GM12878 (cell line): ENCODE measurements at regions not wholly inside any gene's neighbourhood (a gene's known extent, or its start where the extent isn't known, plus 50 kb on each side); places are given as distances from the start of the nearest gene placed in this dataset.

Source experiments
- ATAC-seq: fragments of 200-7000 bp; cut with Tn5 transposase; 3 replicates; pipeline ENCODE4 v1.9.1; 2020; ENCODE audit warnings: mild to moderate bottlenecking, moderate library complexity
- BruUV-seq: library from RNA; stranded (reverse); fragments of 400-500 nt; replicated peaks from 2 replicates; lab custom pipeline; 2021; lab: Mats Ljungman, UMichigan
- CTCF ChIA-PET: fragments of 300-600 bp; sonication (Branson Sonifier 250); formaldehyde crosslinking; extraction: SDS; loops from one replicate; lab custom pipeline; 2021; ENCODE audit warnings: inconsistent platforms; lab: Yijun Ruan, JAX
- POLR2A ChIA-PET: fragments of 350-600 bp; formaldehyde crosslinking; extraction: SDS; loops from one replicate; lab custom pipeline; 2021; ENCODE audit warnings: inconsistent platforms; lab: Charles Lee
- RAD21 ChIA-PET: fragments of 300-600 bp; sonication (Branson Sonifier 250); formaldehyde crosslinking; loops from one replicate; lab custom pipeline; 2023; ENCODE audit warnings: antibody characterized with exemption; ENCODE audit not compliant: unreplicated experiment; lab: Charles Lee
- SMC1A ChIA-PET: fragments of 300-600 bp; sonication (Branson Sonifier 250); formaldehyde crosslinking; loops from one replicate; lab custom pipeline; 2023; ENCODE audit not compliant: unreplicated experiment, uncharacterized antibody; lab: Charles Lee
- DNase-seq: peaks from one replicate; pipeline ENCODE4 v3.0.0-alpha.2; 2011; ENCODE audit warnings: low read depth, low spot score
- FAIRE-seq: peaks from 3 replicates; lab custom pipeline; 2011; peaks lifted over from hg19 to GRCh38; lab: Jason Lieb, UNC
- H2AFZ ChIP-seq: 2 replicates; pipeline ENCODE4 v1.6.0; 2011; ENCODE audit warnings: low read depth, low read length, control low read depth; ENCODE audit not compliant: control insufficient read depth
- H3K27ac ChIP-seq: 2 replicates; pipeline ENCODE4 v1.5.1; 2011; ENCODE audit warnings: control low read depth; ENCODE audit not compliant: control insufficient read depth, insufficient read depth
- H3K27me3 ChIP-seq, 2 experiments: replicated peaks in 1 of 2; 2 replicates each; pipeline versions ENCODE4 v1.6.0 to v1.6.1; 2011; ENCODE audit warnings: low read length in 1 of 2; ENCODE audit not compliant: control insufficient read depth in 2 of 2, insufficient read depth in 2 of 2
- H3K36me3 ChIP-seq, 2 experiments: 2 replicates each; pipeline ENCODE4 v1.5.1; 2011; ENCODE audit warnings: low read length in 1 of 2; ENCODE audit not compliant: control insufficient read depth in 2 of 2, insufficient read depth in 2 of 2
- H3K4me1 ChIP-seq: 2 replicates; pipeline ENCODE4 v1.6.1; 2011; ENCODE audit warnings: mild to moderate bottlenecking, low read length, moderate library complexity, mixed read lengths; ENCODE audit not compliant: control insufficient read depth, insufficient read depth
- H3K4me2 ChIP-seq: 2 replicates; pipeline ENCODE4 v1.6.0; 2011; ENCODE audit warnings: control low read depth; ENCODE audit not compliant: control insufficient read depth, insufficient read depth
- H3K4me3 ChIP-seq: fragments of 200-600 bp; sonication (generic); 2 replicates; pipeline ENCODE4 v1.5.1; 2016
- H3K79me2 ChIP-seq: 2 replicates; pipeline ENCODE4 v1.6.0; 2011; ENCODE audit warnings: low read length; ENCODE audit not compliant: control insufficient read depth, insufficient read depth
- H3K9ac ChIP-seq: 2 replicates; pipeline ENCODE4 v1.8.0; 2011; ENCODE audit warnings: low read length, control low read depth, mixed read lengths; ENCODE audit not compliant: control insufficient read depth, insufficient read depth
- H3K9me3 ChIP-seq: replicated peaks from 3 replicates; pipeline ENCODE4 v1.5.1; 2011; ENCODE audit warnings: mild to moderate bottlenecking, low read length; ENCODE audit not compliant: control insufficient read depth, insufficient read depth
- H4K20me1 ChIP-seq: 2 replicates; pipeline ENCODE4 v1.6.0; 2011; ENCODE audit not compliant: control insufficient read depth, insufficient read depth
- ATF3 ChIP-seq: IDR thresholded peaks from 2 replicates; pipeline ENCODE4 v1.6.1; 2011; ENCODE audit warnings: low read depth, mild to moderate bottlenecking, low read length, moderate library complexity, borderline replicate concordance; ENCODE audit errors: extremely low read depth
- CUX1 ChIP-seq: IDR thresholded peaks from 2 replicates; pipeline ENCODE4 v1.6.1; 2012; ENCODE audit warnings: improper control_type of control experiment, low read depth, low read length; ENCODE audit not compliant: insufficient replicate concordance
- E2F8 ChIP-seq: fragments of 450-650 bp; IDR thresholded peaks from 2 replicates; pipeline ENCODE4 v1.6.1; 2018; ENCODE audit warnings: mild to moderate bottlenecking, low read depth, moderate library complexity; ENCODE audit not compliant: partially characterized antibody
- EP300 ChIP-seq, 2 experiments: fragments of 150-350 bp in 1 of 2; IDR thresholded peaks; 2 replicates each; pipeline ENCODE4 v1.6.1; 2011 to 2012; ENCODE audit warnings: low read depth in 2 of 2, low read length in 2 of 2, borderline replicate concordance in 1 of 2, improper control_type of control experiment in 1 of 2, inconsistent platforms in 1 of 2; ENCODE audit not compliant: control insufficient read depth in 1 of 2
- EZH2 ChIP-seq: IDR thresholded peaks from 2 replicates; pipeline ENCODE4 v1.6.1; 2012; ENCODE audit warnings: low read depth, mild to moderate bottlenecking, control low read depth, inconsistent platforms, low read length, borderline replicate concordance; ENCODE audit not compliant: control insufficient read depth
- IRF3 ChIP-seq: fragments of 450-650 bp; IDR thresholded peaks from 2 replicates; pipeline ENCODE4 v1.6.1; 2014; ENCODE audit warnings: mild to moderate bottlenecking
- JUND ChIP-seq: IDR thresholded peaks from 2 replicates; pipeline ENCODE4 v1.6.1; 2012; ENCODE audit warnings: low read depth, mild to moderate bottlenecking, low read length, improper control_type of control experiment, moderate library complexity
- NR2C2 ChIP-seq: IDR thresholded peaks from 2 replicates; pipeline ENCODE4 v1.6.1; 2011; ENCODE audit warnings: borderline replicate concordance, low read depth; ENCODE audit not compliant: control insufficient read depth, insufficient read length
- NRF1 ChIP-seq: conservative IDR thresholded peaks from 2 replicates; pipeline ENCODE4 v1.6.1; 2011; ENCODE audit warnings: mild to moderate bottlenecking, low read depth, low read length, improper control_type of control experiment
- PAX8 ChIP-seq: fragments of 450-650 bp; IDR thresholded peaks from 2 replicates; pipeline ENCODE4 v1.6.1; 2017; ENCODE audit warnings: mild to moderate bottlenecking, moderate library complexity
- RAD51 ChIP-seq: fragments of 450-650 bp; IDR thresholded peaks from 2 replicates; pipeline ENCODE4 v1.6.1; 2016; ENCODE audit warnings: moderate library complexity, mild to moderate bottlenecking, inconsistent platforms
- SMAD5 ChIP-seq: IDR thresholded peaks from 2 replicates; pipeline ENCODE4 v1.6.1; 2016; ENCODE audit warnings: antibody characterized with exemption, low read depth
- SMARCA5 ChIP-seq: fragments of 450-650 bp; IDR thresholded peaks from 2 replicates; pipeline ENCODE4 v1.6.1; 2017; ENCODE audit warnings: mild to moderate bottlenecking
- SMC3 ChIP-seq: IDR thresholded peaks from 2 replicates; pipeline ENCODE4 v1.6.1; 2011; ENCODE audit warnings: low read length, improper control_type of control experiment, borderline replicate concordance
- YBX1 ChIP-seq: fragments of 450-650 bp; IDR thresholded peaks from 2 replicates; pipeline ENCODE4 v1.6.1; 2016; ENCODE audit warnings: antibody characterized with exemption
- ZNF622 ChIP-seq: fragments of 450-650 bp; IDR thresholded peaks from 2 replicates; pipeline ENCODE4 v1.6.1; 2017; ENCODE audit warnings: mild to moderate bottlenecking, inconsistent platforms
- WGBS: methylation state at CpG from one replicate; pipeline ENCODE4 v1.1.6; 2016; ENCODE audit warnings: low lambda C conversion rate; ENCODE audit not compliant: insufficient replicate concordance, insufficient coverage; ENCODE audit errors: missing lambda C conversion rate; 5-methylcytosine and 5-hydroxymethylcytosine counted together
- in situ Hi-C: fragments of 300-500 bp; cut with MboI; formaldehyde crosslinking; loops from 9 replicates; pipeline ENCODE4 v1.14.3; 2018; ENCODE audit warnings: mixed read lengths
- intact Hi-C: fragments of 100-400 bp; cut with micrococcal nuclease; formaldehyde crosslinking; loops from one replicate; pipeline ENCODE4 v1.14.2; 2022; ENCODE audit not compliant: unreplicated experiment

- Histone ChIP-seq H4K20me1 (no peaks in the 10 kb centered on the region), H2AFZ (no peak overlapping the region), H3K9ac (no peak overlapping the region), H3K4me3 (no peak overlapping the region), H3K4me2 (no peak overlapping the region), H3K79me2 (no peaks in the 10 kb centered on the region), H3K27ac (no peak overlapping the region), H3K4me1 (no peaks in the 10 kb centered on the region), H3K9me3 (no peaks in the 10 kb centered on the region), H3K27me3 (no peaks in the 10 kb centered on the region), H3K36me3 (no peaks in the 10 kb centered on the region)
- DNase-seq (no peak), FAIRE-seq (no peak), ATAC-seq (no peak)
- in situ Hi-C loops = no loop called here
- ChIA-PET SMC1A (no interaction called here), RAD21 (no interaction called here), CTCF (no interaction called here), POLR2A (no interaction called here)
- intact Hi-C loops = no loop called here
- TF ChIP-seq SMC3 (no peak), SMARCA5 (no peak), PAX8 (no peak), EZH2 (no peak), JUND (no peak), SMAD5 (no peak), CUX1 (no peak), EP300 (IDR thresholded peaks at IDR 0.05; ENCODE audit: borderline replicate concordance in 1 of 2, control insufficient read depth in 1 of 2, low read depth in 2 of 2, low read length in 2 of 2) (no peak), ATF3 (no peak), NR2C2 (no peak), NRF1 (no peak), RAD51 (no peak), IRF3 (no peak), ZNF622 (no peak), E2F8 (no peak), YBX1 (no peak)
- 0% methylated on average over 2 of the region's 2 CpGs for WGBS
- BruUV-seq = no TSS peak
These were observed 540.0 kb upstream of the ZEB2 start for GRCh38 chr2:145059914-145060313.
